Adrenal gland (tissue), 9 donors: ENCODE measurements at regions not wholly inside any gene's neighbourhood (a gene's known extent, or its start where the extent isn't known, plus 50 kb on each side); places are given as distances from the start of the nearest gene placed in this dataset.

ENCODE experiments used
- DNase-seq, 7 donors: peaks; one replicate each; pipeline ENCODE4 v3.0.0-alpha.2; 2019 to 2020
- H3K27ac ChIP-seq, 5 donors: fragments of 200-600 bp; sonication (generic) in 4 of 5; 1 replicate in 3 of 5; 2 replicates in 2 of 5; pipeline versions ENCODE4 v1.5.1 to v1.8.0; 2016 to 2020; ENCODE audit warnings: mild to moderate bottlenecking in 1 of 5
- H3K27me3 ChIP-seq: fragments of 200-600 bp; 2 replicates; pipeline ENCODE4 v1.8.0; 2021
- H3K36me3 ChIP-seq, 2 donors: fragments of 200-600 bp; replicated peaks in 1 of 2; 1 replicate in 1 of 2; 2 replicates in 1 of 2; pipeline versions ENCODE4 v1.5.1 to v1.8.0; 2018 to 2022
- H3K4me1 ChIP-seq, 2 donors: fragments of 200-600 bp; replicated peaks in 1 of 2; 1 replicate in 1 of 2; 2 replicates in 1 of 2; pipeline versions ENCODE4 v1.5.1 to v1.8.0; 2018 to 2021
- H3K4me3 ChIP-seq, 4 donors: fragments of 200-600 bp; sonication (generic) in 3 of 4; one replicate each; pipeline ENCODE4 v1.5.1; 2016 to 2018
- H3K9me3 ChIP-seq, 3 donors: fragments of 200-600 bp; sonication (generic) in 1 of 3; replicated peaks in 1 of 3; 1 replicate in 2 of 3; 2 replicates in 1 of 3; pipeline versions ENCODE4 v1.5.1 to v1.8.0; 2016 to 2021
- CTCF ChIP-seq, 6 experiments: fragments of 450-650 bp in 4 of 6; fragments of 200-600 bp in 2 of 6; sonication (generic) in 1 of 6; IDR thresholded peaks; 1 replicate in 5 of 6; 2 replicates in 1 of 6; pipeline versions ENCODE4 v1.5.1 to v1.8.0; 2016 to 2021; ENCODE audit warnings: antibody characterized with exemption in 6 of 6, mild to moderate bottlenecking in 2 of 6, moderate library complexity in 1 of 6
- POLR2A ChIP-seq, 2 donors: fragments of 450-650 bp; IDR thresholded peaks; one replicate each; pipeline ENCODE4 v1.6.1; 2017; ENCODE audit warnings: antibody characterized with exemption in 2 of 2, mild to moderate bottlenecking in 2 of 2, moderate library complexity in 1 of 2
- WGBS, 4 donors: extraction: QIAGEN DNeasy Blood & Tissue Kit in 2 of 4; methylation state at CpG; one replicate each; pipeline versions ENCODE4 v1.1.5 to v1.1.7; 2013 to 2017; 5-methylcytosine and 5-hydroxymethylcytosine counted together
- intact Hi-C, 2 donors: fragments of 100-400 bp; cut with DNase I; formaldehyde crosslinking; loops; one replicate each; pipeline versions ENCODE4 v1.14.1 to v1.15.0; 2022 to 2023
- donor health status: healthy with polysubstance abuse.
- donor health status: Bipolar disorder and iron deficiency.
- donor health status: DM: yes; HTN: yes; CAD: no.
- donor health status: DM: no; HTN: no; CAD: no.
- donor health status: DM: no; HTN: no; CAD: no.

- H3K36me3 ChIP-seq, result no peaks in the 10 kb centered on the region
- intact Hi-C loops, result no loop called here
- H3K9me3 ChIP-seq, result no peaks in the 10 kb centered on the region
- no peak for TF ChIP-seq CTCF (IDR thresholded peaks at IDR 0.05)
- no peak for TF ChIP-seq POLR2A (IDR thresholded peaks at IDR 0.05)
- H3K27ac ChIP-seq, result peak overlapping the region in 3 of 5 donors; percentile 52 to 70 (median 68)
- no peak overlapping the region for H3K4me3 ChIP-seq
- WGBS, 4 donors, result 61 to 67% (median 64%) methylated on average over 10 to 11 of the region's 11 CpGs
- no peaks in the 10 kb centered on the region for H3K27me3 ChIP-seq
- H3K4me1 ChIP-seq, result peaks cover 9 to 39% of the 10 kb centered on the region in 2 donors
- peak in 6 of 7 donors; percentile 65 to 87 (median 80) for DNase-seq
Measured at GRCh38 chr1:234893725-234894630, 234.7 kb downstream of the TOMM20 start.

DNA sequence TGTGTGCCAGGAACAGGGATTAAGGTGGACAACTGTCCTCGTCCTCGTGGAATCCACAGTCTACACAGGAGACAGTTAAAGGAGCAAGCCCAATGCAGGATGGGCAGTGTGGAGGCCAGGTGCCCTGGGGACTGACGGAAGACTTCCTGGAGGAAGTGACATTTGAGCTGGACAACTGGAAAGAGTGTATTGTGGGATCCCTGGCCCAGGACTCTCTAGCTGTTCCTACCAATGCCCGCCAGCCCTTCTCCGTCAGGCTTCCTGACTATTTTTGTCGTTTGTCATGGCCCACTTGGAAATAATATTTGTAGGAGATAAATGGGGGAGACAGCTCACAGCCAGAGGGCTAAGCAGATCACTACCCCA, 235.3 kb downstream of the TOMM20 start:
- no peak for DNase-seq
- intact Hi-C loops, result no loop called here
- H3K27me3 ChIP-seq, result no peaks in the 10 kb centered on the region
- peaks cover 4 to 33% of the 10 kb centered on the region in 2 donors for H3K4me1 ChIP-seq
- no peak for TF ChIP-seq POLR2A (IDR thresholded peaks at IDR 0.05)
- TF ChIP-seq CTCF (IDR thresholded peaks at IDR 0.05), result no peak
- WGBS, 4 donors, result 92 to 97% (median 94%) methylated on average over 6 of the region's 6 CpGs
- H3K36me3 ChIP-seq, result no peaks in the 10 kb centered on the region
- H3K4me3 ChIP-seq, result no peak overlapping the region
- H3K9me3 ChIP-seq, result no peaks in the 10 kb centered on the region
- peak overlapping the region in 3 of 5 donors; percentile 52 to 70 (median 68) for H3K27ac ChIP-seq

- H3K4me3 ChIP-seq, result no peak overlapping the region
- H3K4me1 ChIP-seq, result peaks cover 4 to 33% of the 10 kb centered on the region in 2 donors
- intact Hi-C loops, result no loop called here
- H3K27ac ChIP-seq, result peak overlapping the region in 3 of 5 donors; percentile 35 to 76 (median 70)
- 78 to 93% (median 81%) methylated on average over 4 of the region's 4 CpGs for WGBS, 4 donors
- TF ChIP-seq POLR2A (IDR thresholded peaks at IDR 0.05), result no peak
- TF ChIP-seq CTCF (IDR thresholded peaks at IDR 0.05), result no peak
- H3K27me3 ChIP-seq, result no peaks in the 10 kb centered on the region
- no peaks in the 10 kb centered on the region for H3K9me3 ChIP-seq
- no peak for DNase-seq
- no peaks in the 10 kb centered on the region for H3K36me3 ChIP-seq
Measured at GRCh38 chr1:234892642-234893041, 236.0 kb downstream of the TOMM20 start.

GRCh38 chr1:234891427-234891826, 237.2 kb downstream of the TOMM20 start:
- no peaks in the 10 kb centered on the region for H3K27me3 ChIP-seq
- TF ChIP-seq CTCF (IDR thresholded peaks at IDR 0.05) (no peak), POLR2A (IDR thresholded peaks at IDR 0.05) (no peak)
- intact Hi-C loops, result no loop called here
- peak overlapping the region; percentile 26 to 89 (median 70) for H3K27ac ChIP-seq
- H3K36me3 ChIP-seq, result no peaks in the 10 kb centered on the region
- no peak for DNase-seq
- H3K4me1 ChIP-seq, result peaks cover 15 to 45% of the 10 kb centered on the region in 2 donors
- no peak overlapping the region for H3K4me3 ChIP-seq
- 33 to 71% (median 42%) methylated on average over 3 of the region's 3 CpGs for WGBS, 4 donors
- no peaks in the 10 kb centered on the region for H3K9me3 ChIP-seq
